GM23338 (cell line): ENCODE measurements at regions not wholly inside any gene's neighbourhood (a gene's known extent, or its start where the extent isn't known, plus 50 kb on each side); places are given as distances from the start of the nearest gene placed in this dataset.

ENCODE experiments used
- ATAC-seq: fragments of 200-7000 bp; cut with Tn5 transposase; 3 replicates; pipeline ENCODE4 v1.9.1; 2020
- DNase-seq: peaks from one replicate; pipeline ENCODE4 v3.0.0-alpha.2; 2015; ENCODE audit warnings: low spot score
- H2AFZ ChIP-seq: fragments of 200-600 bp; sonication (generic); 2 replicates; pipeline ENCODE4 v1.8.0; 2016; ENCODE audit warnings: antibody characterized with exemption, mild to moderate bottlenecking, moderate library complexity
- H3F3A ChIP-seq: fragments of 200-600 bp; sonication (generic); replicated peaks from 2 replicates; pipeline ENCODE4 v1.8.0; 2017; ENCODE audit warnings: antibody characterized with exemption, mixed run types, low read depth
- H3K27ac ChIP-seq: fragments of 200-600 bp; sonication (generic); 2 replicates; pipeline ENCODE4 v1.6.1; 2016; ENCODE audit warnings: low read depth
- H3K27me3 ChIP-seq: fragments of 200-600 bp; sonication (generic); 2 replicates; pipeline ENCODE4 v1.8.0; 2016; ENCODE audit warnings: mild to moderate bottlenecking, mixed run types, moderate library complexity; ENCODE audit not compliant: insufficient read depth
- H3K36me3 ChIP-seq: fragments of 200-600 bp; sonication (generic); 2 replicates; pipeline ENCODE4 v1.8.0; 2016; ENCODE audit warnings: mild to moderate bottlenecking; ENCODE audit not compliant: insufficient read depth
- H3K4me1 ChIP-seq: fragments of 200-600 bp; sonication (generic); 2 replicates; pipeline ENCODE4 v1.8.0; 2016; ENCODE audit warnings: mild to moderate bottlenecking, moderate library complexity; ENCODE audit not compliant: insufficient read depth
- H3K4me2 ChIP-seq: fragments of 200-600 bp; sonication (generic); 2 replicates; pipeline ENCODE4 v1.7.1; 2017; ENCODE audit warnings: mixed run types
- H3K4me3 ChIP-seq: fragments of 200-600 bp; sonication (generic); 2 replicates; pipeline ENCODE4 v1.6.1; 2016; ENCODE audit warnings: mixed run types
- H3K79me2 ChIP-seq: fragments of 200-600 bp; sonication (generic); replicated peaks from 2 replicates; pipeline ENCODE4 v1.8.0; 2017; ENCODE audit warnings: mild to moderate bottlenecking; ENCODE audit not compliant: insufficient read depth
- H3K9me2 ChIP-seq: fragments of 200-600 bp; sonication (generic); 2 replicates; pipeline ENCODE4 v1.8.0; 2017; ENCODE audit not compliant: insufficient read depth
- H4K20me1 ChIP-seq: fragments of 200-600 bp; sonication (generic); replicated peaks from 2 replicates; pipeline ENCODE4 v1.8.0; 2017; ENCODE audit warnings: mild to moderate bottlenecking; ENCODE audit not compliant: insufficient read depth
- H3K27ac Mint-ChIP-seq: 2 replicates; pipeline ENCODE4 v1.8.0; 2020; ENCODE audit warnings: inconsistent platforms, mild to moderate bottlenecking, moderate library complexity, mixed read lengths
- H3K27me3 Mint-ChIP-seq: 3 replicates; pipeline ENCODE4 v1.8.0; 2022; ENCODE audit warnings: low read depth, mild to moderate bottlenecking, moderate library complexity, mixed read lengths, inconsistent platforms; ENCODE audit not compliant: insufficient read depth, poor library complexity
- H3K36me3 Mint-ChIP-seq: 3 replicates; pipeline ENCODE4 v1.8.0; 2021; ENCODE audit warnings: low read depth, mild to moderate bottlenecking, inconsistent platforms, moderate library complexity, mixed read lengths
- H3K4me1 Mint-ChIP-seq: 3 replicates; pipeline ENCODE4 v1.8.0; 2020; ENCODE audit warnings: mild to moderate bottlenecking, inconsistent platforms, mixed read lengths
- H3K4me3 Mint-ChIP-seq: 3 replicates; pipeline ENCODE4 v1.8.0; 2021; ENCODE audit warnings: moderate library complexity, mild to moderate bottlenecking, inconsistent platforms, mixed read lengths
- H3K9me3 Mint-ChIP-seq: 3 replicates; pipeline ENCODE4 v1.8.0; 2020; ENCODE audit warnings: moderate library complexity, mild to moderate bottlenecking, inconsistent platforms, mixed read lengths
- CREB1 ChIP-seq: fragments of 250-450 bp; sonication (Bioruptor Pico); IDR thresholded peaks from 2 replicates; pipeline ENCODE4 v1.5.0; 2020; ENCODE audit warnings: low read depth, mild to moderate bottlenecking, moderate library complexity
- ETS1 ChIP-seq: IDR thresholded peaks from 2 replicates; pipeline ENCODE4 v1.6.1; 2016; ENCODE audit warnings: antibody characterized with exemption
- EZH2 ChIP-seq: fragments of 200-600 bp; sonication (generic); IDR thresholded peaks from one replicate; pipeline ENCODE4 v1.8.0; 2017; ENCODE audit warnings: antibody characterized with exemption, mild to moderate bottlenecking, low read depth; ENCODE audit not compliant: unreplicated experiment
- EZH2phosphoT487 ChIP-seq: fragments of 200-600 bp; sonication (generic); IDR thresholded peaks from one replicate; pipeline ENCODE4 v1.8.1; 2018; ENCODE audit warnings: antibody characterized with exemption; ENCODE audit not compliant: unreplicated experiment
- JUNB ChIP-seq: IDR thresholded peaks from one replicate; pipeline ENCODE4 v1.6.1; 2016; ENCODE audit warnings: antibody characterized with exemption; ENCODE audit not compliant: unreplicated experiment
- NANOG ChIP-seq: IDR thresholded peaks from 2 replicates; pipeline ENCODE4 v1.6.1; 2016; ENCODE audit warnings: antibody characterized with exemption, borderline replicate concordance
- POLR2AphosphoS5 ChIP-seq: IDR thresholded peaks from 2 replicates; pipeline ENCODE4 v1.6.1; 2016; ENCODE audit warnings: antibody characterized with exemption, low read depth
- STAT1 ChIP-seq: IDR thresholded peaks from one replicate; pipeline ENCODE4 v1.6.1; 2016; ENCODE audit warnings: antibody characterized with exemption; ENCODE audit not compliant: unreplicated experiment
- ZNF114 ChIP-seq: fragments of 250-450 bp; sonication (Bioruptor Pico); IDR thresholded peaks from 2 replicates; pipeline ENCODE4 v1.5.0; 2020; ENCODE audit warnings: mild to moderate bottlenecking, moderate library complexity
- ZNF331 ChIP-seq: fragments of 250-450 bp; sonication (Bioruptor Pico); IDR thresholded peaks from 2 replicates; pipeline ENCODE4 v1.5.0; 2020; ENCODE audit warnings: low read depth, mild to moderate bottlenecking, moderate library complexity
- ZNF462 ChIP-seq: fragments of 250-450 bp; sonication (Bioruptor Pico); IDR thresholded peaks from 2 replicates; pipeline ENCODE4 v1.5.0; 2020; ENCODE audit warnings: mild to moderate bottlenecking, moderate library complexity
- TF ChIP-seq, protein P1 (sequence below): IDR thresholded peaks from one replicate; pipeline ENCODE4 v1.6.1; 2018; ENCODE audit warnings: antibody characterized with exemption; ENCODE audit not compliant: unreplicated experiment

- H3K4me3 ChIP-seq: no peak overlapping the region
Measured at GRCh38 chr3:162647321-162647720, 1150.7 kb downstream of the OTOL1 start.

More at GRCh38 chr3:162647321-162647720, 1150.7 kb downstream of the OTOL1 start:
- H3K9me3 Mint-ChIP-seq: peaks cover 30% of the 10 kb centered on the region
- H3K27ac ChIP-seq: no peak overlapping the region
- no peaks in the 10 kb centered on the region for H4K20me1 ChIP-seq
- H3K4me3 Mint-ChIP-seq: no peak overlapping the region
- no peaks in the 10 kb centered on the region for H3K79me2 ChIP-seq
- no peak for TF ChIP-seq ZNF331 (CRISPR knock-in tag)
- TF ChIP-seq, protein P1, sequence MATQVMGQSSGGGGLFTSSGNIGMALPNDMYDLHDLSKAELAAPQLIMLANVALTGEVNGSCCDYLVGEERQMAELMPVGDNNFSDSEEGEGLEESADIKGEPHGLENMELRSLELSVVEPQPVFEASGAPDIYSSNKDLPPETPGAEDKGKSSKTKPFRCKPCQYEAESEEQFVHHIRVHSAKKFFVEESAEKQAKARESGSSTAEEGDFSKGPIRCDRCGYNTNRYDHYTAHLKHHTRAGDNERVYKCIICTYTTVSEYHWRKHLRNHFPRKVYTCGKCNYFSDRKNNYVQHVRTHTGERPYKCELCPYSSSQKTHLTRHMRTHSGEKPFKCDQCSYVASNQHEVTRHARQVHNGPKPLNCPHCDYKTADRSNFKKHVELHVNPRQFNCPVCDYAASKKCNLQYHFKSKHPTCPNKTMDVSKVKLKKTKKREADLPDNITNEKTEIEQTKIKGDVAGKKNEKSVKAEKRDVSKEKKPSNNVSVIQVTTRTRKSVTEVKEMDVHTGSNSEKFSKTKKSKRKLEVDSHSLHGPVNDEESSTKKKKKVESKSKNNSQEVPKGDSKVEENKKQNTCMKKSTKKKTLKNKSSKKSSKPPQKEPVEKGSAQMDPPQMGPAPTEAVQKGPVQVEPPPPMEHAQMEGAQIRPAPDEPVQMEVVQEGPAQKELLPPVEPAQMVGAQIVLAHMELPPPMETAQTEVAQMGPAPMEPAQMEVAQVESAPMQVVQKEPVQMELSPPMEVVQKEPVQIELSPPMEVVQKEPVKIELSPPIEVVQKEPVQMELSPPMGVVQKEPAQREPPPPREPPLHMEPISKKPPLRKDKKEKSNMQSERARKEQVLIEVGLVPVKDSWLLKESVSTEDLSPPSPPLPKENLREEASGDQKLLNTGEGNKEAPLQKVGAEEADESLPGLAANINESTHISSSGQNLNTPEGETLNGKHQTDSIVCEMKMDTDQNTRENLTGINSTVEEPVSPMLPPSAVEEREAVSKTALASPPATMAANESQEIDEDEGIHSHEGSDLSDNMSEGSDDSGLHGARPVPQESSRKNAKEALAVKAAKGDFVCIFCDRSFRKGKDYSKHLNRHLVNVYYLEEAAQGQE: no peak
- TF ChIP-seq EZH2: no peak
- no peak for TF ChIP-seq STAT1
- TF ChIP-seq EZH2phosphoT487: no peak
- TF ChIP-seq POLR2AphosphoS5: no peak
- no peak for TF ChIP-seq ZNF114
- TF ChIP-seq CREB1 (CRISPR knock-in tag): no peak
- TF ChIP-seq JUNB: no peak
- no peak for TF ChIP-seq NANOG
- no peak for TF ChIP-seq ZNF462 (CRISPR knock-in tag)
- no peak for TF ChIP-seq ETS1
- no peaks in the 10 kb centered on the region for H3K9me2 ChIP-seq
- H3K36me3 Mint-ChIP-seq: peaks cover 32% of the 10 kb centered on the region
- no peak overlapping the region for H2AFZ ChIP-seq
- H3K27me3 Mint-ChIP-seq: peaks cover 2% of the 10 kb centered on the region
- no peaks in the 10 kb centered on the region for H3K27me3 ChIP-seq
- DNase-seq (no peak), ATAC-seq (no peak)
- H3K27ac Mint-ChIP-seq: no peak overlapping the region
- peaks cover 3% of the 10 kb centered on the region; the same call in 1 of the 2 replicates for H3K36me3 ChIP-seq
- no peaks in the 10 kb centered on the region for H3F3A ChIP-seq
- no peak overlapping the region for H3K4me2 ChIP-seq
- H3K4me1 ChIP-seq: no peaks in the 10 kb centered on the region
- no peaks in the 10 kb centered on the region for H3K4me1 Mint-ChIP-seq
